Activated B cell treated with CpG ODN at 0.5 μM for 24 hours (primary cell): ENCODE measurements at regions not wholly inside any gene's neighbourhood (a gene's known extent, or its start where the extent isn't known, plus 50 kb on each side); places are given as distances from the start of the nearest gene placed in this dataset.

Experiments
- ATAC-seq: fragments of 200-7000 bp; cut with Tn5 transposase; one replicate; pipeline ENCODE4 v1.10.0; 2021; ENCODE audit warnings: low read depth, mild to moderate bottlenecking, moderate library complexity
- CTCF ChIA-PET: fragments of 350-600 bp; sonication (Branson Sonifier 250); formaldehyde crosslinking; loops from one replicate; lab custom pipeline; 2021; ENCODE audit warnings: antibody characterized with exemption; lab: Charles Lee
- POLR2A ChIA-PET: fragments of 350-600 bp; sonication (Branson Sonifier 250); formaldehyde crosslinking; loops from one replicate; lab custom pipeline; 2021; ENCODE audit warnings: antibody characterized with exemption; lab: Charles Lee
- DNase-seq: peaks from one replicate; pipeline ENCODE4 v3.0.0; 2022
- H3K27ac Mint-ChIP-seq: one replicate; pipeline ENCODE4 v1.8.0; 2020; ENCODE audit warnings: mixed read lengths
- H3K27me3 Mint-ChIP-seq: one replicate; pipeline ENCODE4 v1.8.0; 2021; ENCODE audit warnings: mixed read lengths
- H3K36me3 Mint-ChIP-seq: one replicate; pipeline ENCODE4 v1.8.0; 2021; ENCODE audit warnings: low read depth, mixed read lengths
- H3K4me1 Mint-ChIP-seq: one replicate; pipeline ENCODE4 v1.8.0; 2021; ENCODE audit warnings: mixed read lengths
- H3K4me3 Mint-ChIP-seq: one replicate; pipeline ENCODE4 v1.8.0; 2020; ENCODE audit warnings: mild to moderate bottlenecking, mixed read lengths
- H3K9me3 Mint-ChIP-seq: one replicate; pipeline ENCODE4 v1.8.0; 2020; ENCODE audit warnings: mixed read lengths
- intact Hi-C: fragments of 100-400 bp; cut with micrococcal nuclease; formaldehyde crosslinking; loops from one replicate; pipeline ENCODE4 v1.15.1; 2024
- TF ChIP-seq, protein P1 (sequence below): fragments of 200-600 bp; IDR thresholded peaks from one replicate; pipeline ENCODE4 v1.8.0; 2022; ENCODE audit warnings: antibody characterized with exemption, mild to moderate bottlenecking

GRCh38 chr16:73846356-73846755 lies 450.3 kb upstream of the PSMD7 start:
- TF ChIP-seq, protein P1, sequence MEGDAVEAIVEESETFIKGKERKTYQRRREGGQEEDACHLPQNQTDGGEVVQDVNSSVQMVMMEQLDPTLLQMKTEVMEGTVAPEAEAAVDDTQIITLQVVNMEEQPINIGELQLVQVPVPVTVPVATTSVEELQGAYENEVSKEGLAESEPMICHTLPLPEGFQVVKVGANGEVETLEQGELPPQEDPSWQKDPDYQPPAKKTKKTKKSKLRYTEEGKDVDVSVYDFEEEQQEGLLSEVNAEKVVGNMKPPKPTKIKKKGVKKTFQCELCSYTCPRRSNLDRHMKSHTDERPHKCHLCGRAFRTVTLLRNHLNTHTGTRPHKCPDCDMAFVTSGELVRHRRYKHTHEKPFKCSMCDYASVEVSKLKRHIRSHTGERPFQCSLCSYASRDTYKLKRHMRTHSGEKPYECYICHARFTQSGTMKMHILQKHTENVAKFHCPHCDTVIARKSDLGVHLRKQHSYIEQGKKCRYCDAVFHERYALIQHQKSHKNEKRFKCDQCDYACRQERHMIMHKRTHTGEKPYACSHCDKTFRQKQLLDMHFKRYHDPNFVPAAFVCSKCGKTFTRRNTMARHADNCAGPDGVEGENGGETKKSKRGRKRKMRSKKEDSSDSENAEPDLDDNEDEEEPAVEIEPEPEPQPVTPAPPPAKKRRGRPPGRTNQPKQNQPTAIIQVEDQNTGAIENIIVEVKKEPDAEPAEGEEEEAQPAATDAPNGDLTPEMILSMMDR, result no peak
- no peak overlapping the region for H3K27ac Mint-ChIP-seq
- CTCF ChIA-PET, result no interaction called here
- ATAC-seq (no peak), DNase-seq (no peak)
- intact Hi-C loops, result no loop called here
- POLR2A ChIA-PET, result no interaction called here
- H3K36me3 Mint-ChIP-seq, result no peaks in the 10 kb centered on the region
- H3K9me3 Mint-ChIP-seq, result no peaks in the 10 kb centered on the region
- no peaks in the 10 kb centered on the region for H3K4me1 Mint-ChIP-seq
- H3K27me3 Mint-ChIP-seq, result no peaks in the 10 kb centered on the region
- no peak overlapping the region for H3K4me3 Mint-ChIP-seq

GRCh38 chr16:73846007-73846330 lies 450.6 kb upstream of the PSMD7 start:
- DNase-seq (no peak), ATAC-seq (no peak)
- Mint-ChIP-seq H3K36me3 (no peaks in the 10 kb centered on the region), H3K4me3 (no peak overlapping the region), H3K27me3 (no peaks in the 10 kb centered on the region), H3K27ac (no peak overlapping the region), H3K4me1 (no peaks in the 10 kb centered on the region), H3K9me3 (no peaks in the 10 kb centered on the region)
- CTCF ChIA-PET, result no interaction called here
- TF ChIP-seq, protein P1, result no peak
- POLR2A ChIA-PET, result no interaction called here
- intact Hi-C loops, result no loop called here

GRCh38 chr16:73845238-73846006 lies 451.2 kb upstream of the PSMD7 start:
- Mint-ChIP-seq H3K27me3 (no peaks in the 10 kb centered on the region), H3K27ac (no peak overlapping the region), H3K4me1 (no peaks in the 10 kb centered on the region), H3K4me3 (no peak overlapping the region), H3K9me3 (no peaks in the 10 kb centered on the region), H3K36me3 (no peaks in the 10 kb centered on the region)
- TF ChIP-seq, protein P1, result no peak
- DNase-seq (no peak), ATAC-seq (no peak)
- intact Hi-C loops, result no loop called here
- ChIA-PET CTCF (no interaction called here), POLR2A (no interaction called here)

DNA sequence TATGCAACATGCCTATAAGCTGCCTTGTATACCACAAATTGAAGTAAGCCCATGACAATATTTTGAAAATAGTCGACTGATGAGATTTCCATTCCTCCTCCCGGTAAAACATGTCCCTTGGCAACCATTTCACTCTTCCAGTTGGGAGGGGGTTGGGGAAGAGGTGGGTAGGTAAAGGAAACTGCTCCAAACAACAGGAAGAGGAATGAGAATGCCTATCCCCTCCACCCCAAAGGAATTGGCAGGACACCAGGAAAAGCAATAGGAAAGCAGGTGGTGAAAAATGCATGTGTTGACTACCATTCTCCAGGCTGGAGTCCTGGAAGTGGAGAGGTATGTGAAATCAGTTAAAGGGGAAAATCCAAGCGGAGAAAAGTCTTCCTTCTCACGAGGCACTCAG lies 455.9 kb upstream of the PSMD7 start:
- H3K4me1 Mint-ChIP-seq, result no peaks in the 10 kb centered on the region
- no peak overlapping the region for H3K27ac Mint-ChIP-seq
- intact Hi-C loops, result no loop called here
- ATAC-seq, result no peak
- CTCF ChIA-PET, result no interaction called here
- POLR2A ChIA-PET, result no interaction called here
- H3K9me3 Mint-ChIP-seq, result peaks cover 8% of the 10 kb centered on the region
- DNase-seq, result no peak
- no peaks in the 10 kb centered on the region for H3K36me3 Mint-ChIP-seq
- no peak overlapping the region for H3K4me3 Mint-ChIP-seq
- TF ChIP-seq, protein P1, result no peak
- no peaks in the 10 kb centered on the region for H3K27me3 Mint-ChIP-seq

DNA sequence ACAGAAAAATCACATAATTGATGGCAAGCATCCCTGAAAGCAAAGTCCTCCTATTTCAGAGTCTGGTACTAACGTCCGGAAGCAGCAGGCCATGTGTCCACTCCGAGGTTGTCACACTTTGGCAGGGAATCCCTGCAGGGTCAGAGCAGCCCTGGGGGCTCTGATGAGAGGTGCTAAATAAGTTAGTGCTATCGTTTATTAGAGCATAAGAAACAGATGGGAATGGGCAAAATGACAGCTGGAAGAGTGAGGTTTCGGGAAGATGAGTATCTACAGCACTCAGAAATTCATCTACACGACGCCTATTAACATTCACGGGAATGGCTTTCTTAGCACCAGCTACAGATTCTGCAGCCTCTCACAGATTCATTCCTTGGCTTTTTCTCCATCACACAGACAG lies 465.4 kb upstream of the PSMD7 start:
- intact Hi-C loops, result no loop called here
- CTCF ChIA-PET, result no interaction called here
- no peaks in the 10 kb centered on the region for H3K27me3 Mint-ChIP-seq
- TF ChIP-seq, protein P1, result no peak
- H3K4me3 Mint-ChIP-seq, result no peak overlapping the region
- no peak for ATAC-seq
- H3K4me1 Mint-ChIP-seq, result no peaks in the 10 kb centered on the region
- DNase-seq, result no peak
- POLR2A ChIA-PET, result no interaction called here
- H3K36me3 Mint-ChIP-seq, result no peaks in the 10 kb centered on the region
- H3K27ac Mint-ChIP-seq, result no peak overlapping the region
- peaks cover 8% of the 10 kb centered on the region for H3K9me3 Mint-ChIP-seq
